ENCODE measurements at regions not wholly inside any gene's neighbourhood (a gene's known extent, or its start where the extent isn't known, plus 50 kb on each side); places are given as distances from the start of the nearest gene placed in this dataset.

GRCh38 chr20:20938131-20938530 lies 168.0 kb downstream of the LINC00237 start:
- DNase-seq (ENCODE audit: low read depth in 4 of 4, low spot score in 1 of 4): no peak

- DNase-seq (ENCODE audit: low read depth in 4 of 4, low spot score in 1 of 4): no peak
Measured at GRCh38 chr20:20933142-20933958, 172.8 kb downstream of the LINC00237 start.

- no peak for DNase-seq (ENCODE audit: low read depth in 4 of 4, low spot score in 1 of 4)
Measured at GRCh38 chr20:20932156-20932555, 174.0 kb downstream of the LINC00237 start.

GRCh38 chr20:20931632-20932031 lies 174.5 kb downstream of the LINC00237 start:
- no peak for DNase-seq (ENCODE audit: low read depth in 4 of 4, low spot score in 1 of 4)

GRCh38 chr20:20931024-20931423 lies 175.1 kb downstream of the LINC00237 start:
- no peak for DNase-seq (ENCODE audit: low read depth in 4 of 4, low spot score in 1 of 4)

GRCh38 chr20:20930500-20930899 lies 175.7 kb downstream of the LINC00237 start:
- no peak for DNase-seq (ENCODE audit: low read depth in 4 of 4, low spot score in 1 of 4)

- no peak for DNase-seq (ENCODE audit: low read depth in 4 of 4, low spot score in 1 of 4)
Measured at GRCh38 chr20:20929341-20929740, 176.8 kb downstream of the LINC00237 start.

GRCh38 chr20:20926222-20926905 lies 179.8 kb downstream of the LINC00237 start:
- DNase-seq (ENCODE audit: low read depth in 4 of 4, low spot score in 1 of 4): no peak

- DNase-seq (ENCODE audit: low read depth in 4 of 4, low spot score in 1 of 4): no peak
Measured at GRCh38 chr20:20920433-20920832, 185.7 kb downstream of the LINC00237 start.

- DNase-seq (ENCODE audit: low read depth in 4 of 4, low spot score in 1 of 4): no peak
Measured at GRCh38 chr20:20915844-20916243, 190.3 kb downstream of the LINC00237 start.

GRCh38 chr20:20904501-20904831 lies 192.0 kb upstream of the RALGAPA2 start:
- no peak for DNase-seq (ENCODE audit: low read depth in 4 of 4, low spot score in 1 of 4)

GRCh38 chr20:20903773-20904500 lies 191.5 kb upstream of the RALGAPA2 start:
- no peak for DNase-seq (ENCODE audit: low read depth in 4 of 4, low spot score in 1 of 4)

- DNase-seq (ENCODE audit: low read depth in 4 of 4, low spot score in 1 of 4): no peak
Measured at GRCh38 chr20:20897922-20898321, 185.5 kb upstream of the RALGAPA2 start.

- DNase-seq (ENCODE audit: low read depth in 4 of 4, low spot score in 1 of 4): no peak
Measured at GRCh38 chr20:20897145-20897544, 184.7 kb upstream of the RALGAPA2 start.

GRCh38 chr20:20896606-20897005 lies 184.2 kb upstream of the RALGAPA2 start:
- DNase-seq (ENCODE audit: low read depth in 4 of 4, low spot score in 1 of 4): no peak

- no peak for DNase-seq (ENCODE audit: low read depth in 4 of 4, low spot score in 1 of 4)
Measured at GRCh38 chr20:20895537-20895936, 183.1 kb upstream of the RALGAPA2 start.

- no peak for DNase-seq (ENCODE audit: low read depth in 4 of 4, low spot score in 1 of 4)
Measured at GRCh38 chr20:20894753-20895152, 182.3 kb upstream of the RALGAPA2 start.

GRCh38 chr20:20894280-20894679 lies 181.8 kb upstream of the RALGAPA2 start:
- DNase-seq (ENCODE audit: low read depth in 4 of 4, low spot score in 1 of 4): no peak

GRCh38 chr20:20892328-20892727 lies 179.9 kb upstream of the RALGAPA2 start:
- DNase-seq (ENCODE audit: low read depth in 4 of 4, low spot score in 1 of 4): no peak

GRCh38 chr20:20890751-20891150 lies 178.3 kb upstream of the RALGAPA2 start:
- no peak for DNase-seq (ENCODE audit: low read depth in 4 of 4, low spot score in 1 of 4)

GRCh38 chr20:20888936-20889335 lies 176.5 kb upstream of the RALGAPA2 start:
- DNase-seq (ENCODE audit: low read depth in 4 of 4, low spot score in 1 of 4): no peak

GRCh38 chr20:20888266-20888656 lies 175.8 kb upstream of the RALGAPA2 start:
- no peak for DNase-seq (ENCODE audit: low read depth in 4 of 4, low spot score in 1 of 4)

All from stimulated activated CD4-positive, alpha-beta T cell treated with anti-CD3 and anti-CD28 coated beads, Interleukin-1b, Interleukin-23, amount 100 ng/mL, for 24 hours (primary cell).